GM20000 (cell line): ENCODE measurements at regions not wholly inside any gene's neighbourhood (a gene's known extent, or its start where the extent isn't known, plus 50 kb on each side); places are given as distances from the start of the nearest gene placed in this dataset.

Experiments used
- DNase-seq: peaks from one replicate; pipeline ENCODE4 v3.0.0; 2012; ENCODE audit warnings: low spot score
- TF ChIP-seq, protein P1 (sequence below): IDR thresholded peaks from 2 replicates; pipeline ENCODE4 v1.5.1; 2012; ENCODE audit warnings: mild to moderate bottlenecking, control low read depth; ENCODE audit errors: extremely low read depth, missing control alignments

DNA sequence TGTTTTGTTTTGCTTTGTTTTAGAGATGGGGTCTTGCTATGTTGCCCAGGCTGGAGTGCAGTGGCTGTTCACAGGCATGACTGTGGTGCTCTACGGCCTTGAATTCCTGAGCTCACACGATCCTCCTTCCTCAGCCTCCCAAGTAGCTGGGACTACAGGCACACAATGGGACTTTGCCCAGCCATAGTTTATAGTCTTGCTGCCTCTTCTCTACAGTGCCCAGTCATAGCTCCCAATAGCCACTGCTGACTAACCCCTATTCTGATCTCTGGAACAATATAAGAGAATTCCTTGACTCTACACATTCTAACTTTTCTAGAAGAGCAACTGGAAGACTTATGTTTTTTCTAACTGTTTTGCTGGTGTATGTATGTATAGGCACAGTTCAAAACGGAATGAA is 319.2 kb downstream of the PCDH7 start:
- TF ChIP-seq, protein P1, sequence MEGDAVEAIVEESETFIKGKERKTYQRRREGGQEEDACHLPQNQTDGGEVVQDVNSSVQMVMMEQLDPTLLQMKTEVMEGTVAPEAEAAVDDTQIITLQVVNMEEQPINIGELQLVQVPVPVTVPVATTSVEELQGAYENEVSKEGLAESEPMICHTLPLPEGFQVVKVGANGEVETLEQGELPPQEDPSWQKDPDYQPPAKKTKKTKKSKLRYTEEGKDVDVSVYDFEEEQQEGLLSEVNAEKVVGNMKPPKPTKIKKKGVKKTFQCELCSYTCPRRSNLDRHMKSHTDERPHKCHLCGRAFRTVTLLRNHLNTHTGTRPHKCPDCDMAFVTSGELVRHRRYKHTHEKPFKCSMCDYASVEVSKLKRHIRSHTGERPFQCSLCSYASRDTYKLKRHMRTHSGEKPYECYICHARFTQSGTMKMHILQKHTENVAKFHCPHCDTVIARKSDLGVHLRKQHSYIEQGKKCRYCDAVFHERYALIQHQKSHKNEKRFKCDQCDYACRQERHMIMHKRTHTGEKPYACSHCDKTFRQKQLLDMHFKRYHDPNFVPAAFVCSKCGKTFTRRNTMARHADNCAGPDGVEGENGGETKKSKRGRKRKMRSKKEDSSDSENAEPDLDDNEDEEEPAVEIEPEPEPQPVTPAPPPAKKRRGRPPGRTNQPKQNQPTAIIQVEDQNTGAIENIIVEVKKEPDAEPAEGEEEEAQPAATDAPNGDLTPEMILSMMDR = no peak
- no peak for DNase-seq

DNA sequence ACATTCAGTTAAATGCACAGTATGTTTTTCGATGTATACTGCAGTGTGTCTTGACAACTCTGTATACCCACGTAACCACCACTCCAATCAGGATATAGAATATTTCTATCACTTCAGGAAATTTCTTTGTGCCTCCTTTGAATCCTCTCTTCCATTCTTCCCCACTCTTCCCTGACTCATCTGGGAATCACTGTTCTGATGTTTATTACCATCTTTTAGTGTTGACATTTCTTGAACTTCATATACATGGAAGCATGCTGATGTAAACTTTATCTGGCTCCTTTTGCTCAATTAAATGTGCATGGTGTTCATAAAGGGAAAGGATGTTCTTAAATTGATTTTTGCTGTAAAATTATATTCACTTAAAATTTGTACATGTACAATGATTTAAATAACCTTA is 319.9 kb downstream of the PCDH7 start:
- DNase-seq = no peak
- TF ChIP-seq, protein P1 = no peak

DNA sequence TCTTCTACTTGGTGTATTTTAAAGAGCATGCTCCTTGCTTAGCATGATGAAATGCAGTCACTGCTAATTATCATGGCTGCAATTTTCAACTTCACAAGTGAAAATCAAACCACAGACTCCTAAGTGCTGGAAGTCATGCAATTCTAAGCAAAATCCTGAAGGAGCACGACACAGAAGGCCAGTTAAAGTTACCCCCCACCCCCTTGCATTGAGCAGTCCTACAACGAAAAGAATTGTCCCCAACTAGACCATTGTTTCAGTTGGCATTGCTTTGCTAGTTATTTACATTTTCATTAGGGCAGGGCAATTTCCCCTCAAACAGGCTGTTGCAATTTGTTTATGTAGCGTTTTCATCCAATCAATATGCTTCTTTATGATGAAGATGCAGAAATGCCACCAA is 321.2 kb downstream of the PCDH7 start:
- no peak for DNase-seq
- TF ChIP-seq, protein P1 = no peak

DNA sequence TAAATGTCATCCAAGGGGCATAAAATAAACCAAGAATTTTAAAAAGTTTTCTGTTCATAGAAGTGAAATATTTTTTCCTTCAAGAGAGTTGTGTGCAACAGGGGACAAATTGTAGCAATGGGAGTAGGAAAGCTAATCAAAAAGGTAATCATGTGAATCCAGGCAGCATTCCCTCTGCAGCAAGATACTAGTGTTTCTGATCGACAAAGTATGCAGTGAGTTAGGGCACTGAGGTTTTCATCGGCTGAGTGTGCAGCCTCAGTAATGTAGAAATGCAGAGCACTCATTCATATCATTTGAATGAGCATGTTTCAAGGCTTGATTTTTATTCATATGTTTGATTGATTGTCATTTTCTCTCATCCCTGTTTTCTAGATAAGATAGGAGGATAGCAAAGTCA is 321.7 kb downstream of the PCDH7 start:
- DNase-seq = no peak

DNA sequence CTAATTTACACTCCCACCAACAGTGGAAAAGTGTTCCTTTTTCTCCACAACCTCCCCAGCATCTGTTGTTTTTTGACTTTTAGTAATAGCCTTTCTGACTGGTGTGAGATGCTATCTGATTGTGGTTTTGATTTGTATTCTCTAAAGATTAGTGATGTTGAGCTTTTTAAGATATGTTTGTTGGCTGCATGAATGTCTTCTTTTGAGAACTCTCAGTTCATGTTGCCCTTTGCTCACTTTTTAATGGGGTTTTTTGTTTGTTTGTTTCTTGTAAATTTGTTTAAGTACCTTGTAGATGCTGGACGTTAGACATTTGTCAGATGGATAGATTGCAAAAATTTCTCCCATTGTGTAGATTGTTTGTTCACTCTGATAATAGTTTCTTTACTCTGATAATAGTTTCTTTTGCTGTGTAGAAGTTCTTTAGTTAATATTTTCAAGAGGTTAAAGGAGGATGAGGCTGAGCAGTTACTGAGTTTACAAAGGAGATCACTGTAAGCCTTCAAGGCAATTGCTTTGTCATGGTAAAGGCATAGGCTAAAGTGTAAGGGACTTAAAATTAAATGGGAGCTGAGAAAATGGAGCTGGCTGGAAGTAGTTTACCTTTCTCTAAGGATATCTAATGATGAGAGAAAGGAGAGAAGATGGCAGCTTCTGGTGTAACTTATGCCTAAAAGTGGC is 323.4 kb downstream of the PCDH7 start:
- TF ChIP-seq, protein P1 = no peak
- no peak for DNase-seq

More for the DNA sequence above, 321.7 kb downstream of the PCDH7 start:
- TF ChIP-seq, protein P1 = no peak

DNA sequence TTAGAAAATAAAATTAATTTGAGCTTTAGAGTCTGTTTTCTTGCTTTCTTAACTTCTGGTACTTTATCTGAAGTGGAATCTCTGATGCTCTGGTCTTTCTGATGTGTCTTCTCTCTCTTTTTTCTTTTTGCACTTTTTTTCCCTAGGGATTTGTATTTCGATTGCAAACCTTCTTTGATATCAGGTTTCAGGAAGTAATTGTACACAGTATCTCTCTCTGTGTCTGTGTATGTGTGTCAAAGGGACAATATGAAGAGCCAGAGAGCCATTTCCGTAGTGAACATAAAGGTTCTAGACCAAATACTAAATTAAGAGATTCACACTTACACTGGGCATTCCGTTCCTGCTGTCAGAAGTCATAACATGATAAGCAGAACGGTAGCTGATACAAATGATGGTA is 325.0 kb downstream of the PCDH7 start:
- TF ChIP-seq, protein P1 = no peak
- no peak for DNase-seq

DNA sequence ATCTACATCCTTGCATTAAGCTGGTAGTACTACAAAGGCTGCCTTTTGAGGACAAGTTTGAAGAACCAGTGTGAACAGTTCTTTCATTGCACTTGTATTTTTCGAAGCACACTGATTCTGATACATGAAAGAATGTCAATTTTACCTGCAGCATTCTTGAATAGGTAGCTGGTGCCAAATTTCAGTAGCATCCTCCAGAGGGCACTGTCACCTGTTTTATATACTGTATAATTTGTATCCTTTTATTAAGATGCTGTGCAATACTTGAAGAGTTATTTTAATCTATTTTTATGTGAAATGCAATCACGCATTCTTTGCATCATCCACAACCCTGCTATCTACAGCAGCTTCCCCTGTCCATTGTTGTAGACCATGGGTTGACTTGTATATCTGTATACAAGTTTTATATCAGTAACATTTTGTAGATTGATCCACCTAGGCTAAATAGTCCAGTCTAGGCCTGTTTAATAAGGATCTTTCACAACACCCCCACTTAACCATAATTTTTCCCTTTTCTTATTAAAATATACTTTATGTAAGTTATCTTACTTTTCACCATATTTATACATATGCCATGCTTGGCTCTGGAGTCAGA is 325.7 kb downstream of the PCDH7 start:
- DNase-seq = no peak
- TF ChIP-seq, protein P1 = no peak
